GM12874 (cell line): ENCODE measurements at regions not wholly inside any gene's neighbourhood (a gene's known extent, or its start where the extent isn't known, plus 50 kb on each side); places are given as distances from the start of the nearest gene placed in this dataset.

Experiments
- CTCF ChIP-seq: IDR thresholded peaks from 2 replicates; pipeline ENCODE4 v1.5.1; 2011; ENCODE audit warnings: low read depth, mild to moderate bottlenecking, control low read depth, low read length, moderate library complexity; ENCODE audit not compliant: insufficient read depth

DNA sequence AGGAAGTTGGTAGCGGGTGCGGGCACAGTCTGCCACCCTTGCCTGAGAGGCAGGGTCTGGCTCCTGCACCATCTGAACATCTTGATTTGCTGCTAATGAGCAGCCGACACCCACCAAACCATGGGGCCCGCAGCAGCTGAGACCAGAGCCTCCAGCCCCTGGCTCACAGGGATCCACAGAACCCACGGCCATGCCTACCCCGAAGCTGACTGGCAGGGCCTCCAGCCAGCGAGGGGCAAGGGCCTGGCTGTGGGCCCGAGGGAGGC lies 171.5 kb upstream of the NTM start:
- TF ChIP-seq CTCF = no peak

- no peak for TF ChIP-seq CTCF
Measured at GRCh38 chr11:131201674-131202073, 168.7 kb upstream of the NTM start.

GRCh38 chr11:131203040-131203439 lies 167.4 kb upstream of the NTM start:
- TF ChIP-seq CTCF = no peak

DNA sequence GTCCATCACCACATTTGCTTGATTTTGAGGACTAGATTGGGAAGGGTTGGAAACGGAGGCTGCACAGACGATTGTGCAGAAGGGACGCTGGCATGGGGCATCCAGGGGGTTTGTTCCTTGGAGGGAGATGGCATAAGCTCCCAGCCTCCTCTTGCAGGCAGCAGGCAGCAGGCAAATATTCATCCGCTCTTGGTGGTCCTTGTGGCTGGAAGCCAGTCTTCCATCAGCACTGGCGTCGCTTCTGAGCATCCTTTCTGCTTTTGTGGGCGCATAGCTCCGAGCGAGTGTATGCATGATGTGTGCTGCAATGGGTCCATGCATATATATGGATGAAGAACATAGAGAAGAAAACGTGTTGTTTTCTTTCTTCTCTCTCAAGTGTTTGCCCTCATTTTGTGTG lies 166.1 kb upstream of the NTM start:
- no peak for TF ChIP-seq CTCF

DNA sequence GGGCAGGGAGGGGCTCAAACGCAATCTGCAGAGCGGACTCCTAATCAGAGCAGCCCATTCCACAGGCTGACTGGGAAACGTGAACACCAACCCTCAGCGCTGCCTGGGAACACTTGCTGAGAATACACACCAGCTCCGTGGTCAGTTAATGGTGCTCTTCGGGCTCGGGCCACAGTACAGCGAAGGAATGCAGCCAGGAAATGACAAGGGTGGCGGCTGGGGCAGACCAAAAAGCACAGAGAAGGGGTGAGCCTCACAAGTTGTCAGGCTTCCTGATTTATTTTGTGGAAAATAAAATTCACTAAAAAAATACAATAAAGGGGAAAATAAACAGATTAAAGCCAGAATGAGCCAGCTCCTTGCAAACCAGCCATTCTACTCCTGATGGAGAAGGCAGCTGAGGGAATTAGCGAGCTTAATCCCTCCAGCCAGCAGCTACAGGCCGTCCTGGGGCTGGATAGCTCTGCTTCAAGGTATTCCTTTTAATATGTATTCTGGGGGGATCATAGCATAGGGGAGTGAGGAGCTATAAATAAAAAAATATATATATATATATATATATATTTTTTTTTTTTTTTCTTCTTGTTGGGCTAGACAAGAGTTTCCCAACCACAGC lies 165.5 kb upstream of the NTM start:
- no peak for TF ChIP-seq CTCF

DNA sequence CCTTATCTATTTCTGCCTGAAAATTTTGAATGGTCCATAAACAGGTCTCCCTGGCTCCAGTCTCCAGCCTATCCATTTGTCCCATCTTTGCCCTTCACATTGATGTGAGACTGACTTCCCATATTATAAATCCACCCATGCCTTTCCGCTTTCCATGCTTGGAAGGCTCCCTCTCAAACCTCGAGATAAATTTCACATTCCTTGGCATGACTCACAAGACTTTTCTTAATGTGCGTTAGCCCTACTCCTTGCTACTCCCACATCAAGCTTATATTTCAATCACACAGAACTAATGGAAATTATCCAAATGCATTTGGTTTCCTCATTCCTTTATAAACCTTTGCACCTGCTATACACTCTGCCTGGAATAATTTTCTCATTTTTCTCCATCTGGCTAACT lies 163.7 kb upstream of the NTM start:
- TF ChIP-seq CTCF = no peak

DNA sequence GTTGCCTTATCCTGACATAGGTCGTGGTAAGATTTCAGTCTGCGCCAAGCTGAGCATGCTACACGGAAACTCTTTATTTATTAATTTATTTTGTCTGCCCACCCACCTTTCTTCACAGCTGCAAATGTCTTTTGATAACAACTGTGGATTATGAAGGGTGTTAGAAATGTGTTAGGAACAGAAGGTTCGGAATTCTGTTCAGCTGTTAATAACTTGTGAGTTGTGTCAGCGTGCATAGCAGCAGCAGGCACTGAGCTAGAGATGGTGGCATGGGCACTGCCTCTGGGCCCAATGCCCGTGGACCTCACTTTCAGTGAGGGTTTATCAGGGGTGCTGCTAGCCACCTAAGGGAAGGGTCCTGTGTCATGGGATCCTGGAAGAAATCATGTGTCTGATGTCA lies 162.5 kb upstream of the NTM start:
- no peak for TF ChIP-seq CTCF
